Keratinocyte (primary cell): ENCODE measurements at regions not wholly inside any gene's neighbourhood (a gene's known extent, or its start where the extent isn't known, plus 50 kb on each side); places are given as distances from the start of the nearest gene placed in this dataset.

Experiments
- DNase-seq: peaks from one replicate; pipeline ENCODE4 v3.0.0-alpha.2; 2011; ENCODE audit warnings: low read depth, missing footprints, low spot score
- FAIRE-seq: peaks from 2 replicates; lab custom pipeline; 2011; peaks lifted over from hg19 to GRCh38; lab: Jason Lieb, UNC
- H2AFZ ChIP-seq: 2 replicates; pipeline ENCODE4 v1.6.0; 2012; ENCODE audit warnings: low read length, control low read depth, inconsistent platforms; ENCODE audit not compliant: control insufficient read depth
- H3K27ac ChIP-seq: 2 replicates; pipeline ENCODE4 v1.5.1; 2011; ENCODE audit warnings: low read length; ENCODE audit not compliant: control insufficient read depth, insufficient read depth
- H3K27me3 ChIP-seq: 3 replicates; pipeline ENCODE4 v1.6.0; 2011; ENCODE audit warnings: low read length; ENCODE audit not compliant: control insufficient read depth, insufficient read depth; ENCODE audit errors: extremely low read depth
- H3K36me3 ChIP-seq, 2 experiments: 2 replicates in 1 of 2; 3 replicates in 1 of 2; pipeline ENCODE4 v1.5.1; 2011; ENCODE audit warnings: low read length in 2 of 2, mild to moderate bottlenecking in 1 of 2; ENCODE audit not compliant: control insufficient read depth in 2 of 2, insufficient read depth in 2 of 2; ENCODE audit errors: extremely low read depth in 1 of 2
- H3K4me1 ChIP-seq: 3 replicates; pipeline ENCODE4 v1.5.1; 2011; ENCODE audit warnings: low read length; ENCODE audit not compliant: control insufficient read depth, insufficient read depth; ENCODE audit errors: extremely low read depth
- H3K4me2 ChIP-seq: 3 replicates; pipeline ENCODE4 v1.6.0; 2011; ENCODE audit warnings: low read depth, low read length; ENCODE audit not compliant: control insufficient read depth, insufficient read depth; ENCODE audit errors: extremely low read depth
- H3K4me3 ChIP-seq, 3 experiments: fragments of 200-600 bp in 1 of 3; sonication (generic) in 1 of 3; 2 replicates in 2 of 3; 3 replicates in 1 of 3; pipeline ENCODE4 v1.5.1; 2011 to 2016; ENCODE audit warnings: low read length in 3 of 3, mild to moderate bottlenecking in 3 of 3, control low read depth in 2 of 3, inconsistent platforms in 1 of 3, low read depth in 1 of 3, mixed read lengths in 1 of 3, mixed run types in 1 of 3, moderate library complexity in 1 of 3; ENCODE audit not compliant: control insufficient read depth in 2 of 3, insufficient read depth in 2 of 3; ENCODE audit errors: extremely low read depth in 1 of 3
- H3K79me2 ChIP-seq: 2 replicates; pipeline ENCODE4 v1.6.0; 2012; ENCODE audit warnings: low read length; ENCODE audit not compliant: control insufficient read depth, insufficient read depth
- H3K9ac ChIP-seq: 3 replicates; pipeline ENCODE4 v1.6.0; 2011; ENCODE audit warnings: low read length; ENCODE audit not compliant: control insufficient read depth, insufficient read depth; ENCODE audit errors: extremely low read depth
- H3K9me1 ChIP-seq: 3 replicates; pipeline ENCODE4 v1.6.0; 2011; ENCODE audit warnings: low read length; ENCODE audit not compliant: control insufficient read depth, insufficient read depth; ENCODE audit errors: extremely low read depth
- H3K9me3 ChIP-seq: 2 replicates; pipeline ENCODE4 v1.5.1; 2012; ENCODE audit warnings: low read depth, low read length; ENCODE audit not compliant: control insufficient read depth
- H4K20me1 ChIP-seq: 3 replicates; pipeline ENCODE4 v1.6.0; 2011; ENCODE audit warnings: low read length; ENCODE audit not compliant: control insufficient read depth, insufficient read depth; ENCODE audit errors: extremely low read depth
- EZH2 ChIP-seq: IDR thresholded peaks from one replicate; pipeline ENCODE4 v1.6.1; 2012; ENCODE audit warnings: inconsistent platforms, mild to moderate bottlenecking, low read length, moderate library complexity
- dilution Hi-C: fragments of 300-500 bp; cut with MboI; formaldehyde crosslinking; loops from one replicate; pipeline ENCODE4 v1.7.0; 2020; ENCODE audit warnings: low sequenced_read_pairs; ENCODE audit not compliant: extremely low pct_ligation_motif_present
- TF ChIP-seq, protein P1 (sequence below), 3 experiments: IDR thresholded peaks in 1 of 3; conservative IDR thresholded peaks in 1 of 3; optimal IDR thresholded peaks in 1 of 3; 2 replicates in 2 of 3; 3 replicates in 1 of 3; pipeline versions ENCODE3 to v1.5.1; 2011; ENCODE audit warnings: low read length in 3 of 3, mild to moderate bottlenecking in 3 of 3, moderate library complexity in 2 of 3, control low read depth in 1 of 3, inconsistent platforms in 1 of 3; ENCODE audit not compliant: insufficient read depth in 2 of 3; ENCODE audit errors: extremely low read depth in 1 of 3

DNA sequence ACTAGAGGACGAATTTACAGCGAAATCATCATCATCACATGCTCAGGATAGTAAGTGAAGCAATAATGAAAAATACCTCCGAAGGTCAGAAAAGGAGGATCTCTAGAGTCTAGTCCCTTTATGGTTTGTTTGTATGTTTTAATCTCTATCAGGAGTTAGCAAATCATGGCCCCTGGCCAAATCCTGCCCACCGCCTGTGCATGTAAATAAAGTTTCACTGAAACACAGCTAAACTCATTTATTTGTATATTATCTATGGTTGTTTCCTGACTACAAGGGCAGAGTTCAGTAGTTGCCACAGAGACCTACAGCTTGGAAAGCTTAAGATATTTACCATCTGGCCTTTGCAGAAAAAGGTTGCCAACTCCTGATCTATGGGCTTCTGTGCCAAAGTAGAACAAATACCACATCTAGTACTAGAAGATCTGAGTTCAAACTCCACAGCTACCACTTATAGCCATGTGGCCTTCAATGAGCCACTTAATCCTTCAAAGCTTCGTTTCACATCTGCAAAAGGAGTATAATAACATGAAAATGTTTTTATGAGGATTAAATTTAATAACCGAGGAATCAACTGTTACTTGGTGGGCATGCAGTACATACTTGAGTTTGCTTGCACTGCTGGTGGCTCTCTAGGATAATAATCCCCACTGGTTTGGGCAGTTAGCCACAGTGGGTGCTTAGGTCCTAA is 94.0 kb upstream of the KIF26B start:
- no peaks in the 10 kb centered on the region for H3K9me3 ChIP-seq
- no peaks in the 10 kb centered on the region for H3K27me3 ChIP-seq
- no peaks in the 10 kb centered on the region for H3K79me2 ChIP-seq
- H3K27ac ChIP-seq: no peak overlapping the region
- no peaks in the 10 kb centered on the region for H3K4me1 ChIP-seq
- no peaks in the 10 kb centered on the region for H4K20me1 ChIP-seq
- H3K4me2 ChIP-seq: no peak overlapping the region
- no peaks in the 10 kb centered on the region for H3K9me1 ChIP-seq
- no peak overlapping the region for H3K4me3 ChIP-seq
- no peaks in the 10 kb centered on the region for H3K36me3 ChIP-seq
- dilution Hi-C loops: no loop called here
- DNase-seq (no peak), FAIRE-seq (no peak)
- no peak overlapping the region for H2AFZ ChIP-seq
- no peak overlapping the region for H3K9ac ChIP-seq
- TF ChIP-seq, protein P1, sequence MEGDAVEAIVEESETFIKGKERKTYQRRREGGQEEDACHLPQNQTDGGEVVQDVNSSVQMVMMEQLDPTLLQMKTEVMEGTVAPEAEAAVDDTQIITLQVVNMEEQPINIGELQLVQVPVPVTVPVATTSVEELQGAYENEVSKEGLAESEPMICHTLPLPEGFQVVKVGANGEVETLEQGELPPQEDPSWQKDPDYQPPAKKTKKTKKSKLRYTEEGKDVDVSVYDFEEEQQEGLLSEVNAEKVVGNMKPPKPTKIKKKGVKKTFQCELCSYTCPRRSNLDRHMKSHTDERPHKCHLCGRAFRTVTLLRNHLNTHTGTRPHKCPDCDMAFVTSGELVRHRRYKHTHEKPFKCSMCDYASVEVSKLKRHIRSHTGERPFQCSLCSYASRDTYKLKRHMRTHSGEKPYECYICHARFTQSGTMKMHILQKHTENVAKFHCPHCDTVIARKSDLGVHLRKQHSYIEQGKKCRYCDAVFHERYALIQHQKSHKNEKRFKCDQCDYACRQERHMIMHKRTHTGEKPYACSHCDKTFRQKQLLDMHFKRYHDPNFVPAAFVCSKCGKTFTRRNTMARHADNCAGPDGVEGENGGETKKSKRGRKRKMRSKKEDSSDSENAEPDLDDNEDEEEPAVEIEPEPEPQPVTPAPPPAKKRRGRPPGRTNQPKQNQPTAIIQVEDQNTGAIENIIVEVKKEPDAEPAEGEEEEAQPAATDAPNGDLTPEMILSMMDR (optimal IDR thresholded peaks at IDR 0.05 in 1 of 3, IDR thresholded peaks at IDR 0.05 in 1 of 3, conservative IDR thresholded peaks at IDR 0.05 in 1 of 3; ENCODE audit: extremely low read depth in 1 of 3, insufficient read depth in 2 of 3, low read length in 3 of 3): no peak
- no peak for TF ChIP-seq EZH2

DNA sequence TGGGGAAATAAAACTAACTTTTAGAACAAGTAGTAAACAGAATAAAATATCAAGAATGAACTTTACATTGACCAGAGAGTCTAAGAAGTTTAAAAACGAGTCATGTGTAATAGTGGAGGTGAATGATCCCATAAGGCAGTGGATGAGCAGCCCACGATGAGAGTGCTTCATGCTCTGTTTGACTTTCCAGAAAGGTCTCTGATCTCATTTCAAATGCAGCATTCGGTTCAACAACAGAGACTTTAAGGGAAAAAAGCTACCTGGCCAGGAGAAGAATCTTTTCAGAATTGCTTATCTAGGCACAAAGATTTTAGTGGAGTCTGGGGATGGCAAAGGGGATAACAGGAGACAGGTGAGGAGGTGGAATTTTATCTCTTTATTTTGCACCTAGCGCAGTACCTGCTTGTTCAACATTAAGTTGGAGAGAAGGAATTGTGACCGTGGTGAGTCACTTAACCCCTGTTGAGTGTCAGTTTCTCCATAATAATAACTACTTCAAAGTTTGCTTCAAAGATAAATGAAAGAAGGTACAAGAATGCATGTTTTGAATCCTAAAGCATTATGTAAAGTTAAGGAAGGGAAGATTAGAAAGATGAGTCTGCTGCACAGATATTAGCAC is 94.9 kb upstream of the KIF26B start:
- Histone ChIP-seq H3K27ac (no peak overlapping the region), H3K9me1 (no peaks in the 10 kb centered on the region), H3K9me3 (no peaks in the 10 kb centered on the region), H3K4me2 (no peak overlapping the region), H3K27me3 (no peaks in the 10 kb centered on the region), H3K9ac (no peak overlapping the region), H4K20me1 (no peaks in the 10 kb centered on the region), H3K4me3 (no peak overlapping the region), H2AFZ (no peak overlapping the region), H3K4me1 (no peaks in the 10 kb centered on the region), H3K79me2 (no peaks in the 10 kb centered on the region), H3K36me3 (no peaks in the 10 kb centered on the region)
- DNase-seq: no peak
- dilution Hi-C loops: no loop called here
- no peak for TF ChIP-seq EZH2
- TF ChIP-seq, protein P1 (optimal IDR thresholded peaks at IDR 0.05 in 1 of 3, IDR thresholded peaks at IDR 0.05 in 1 of 3, conservative IDR thresholded peaks at IDR 0.05 in 1 of 3; ENCODE audit: extremely low read depth in 1 of 3, insufficient read depth in 2 of 3, low read length in 3 of 3): no peak
- FAIRE-seq: no peak
